ENCODE measurements at regions not wholly inside any gene's neighbourhood (a gene's known extent, or its start where the extent isn't known, plus 50 kb on each side); places are given as distances from the start of the nearest gene placed in this dataset.

- H3K27ac ChIP-seq: no peak overlapping the region
- TF ChIP-seq CTCF (conservative IDR thresholded peaks at IDR 0.05) (no peak), ZFX (IDR thresholded peaks at IDR 0.05) (no peak)
These were observed 285.1 kb upstream of the ARRDC3 start for GRCh38 chr5:91668261-91668660.

- no peak for TF ChIP-seq CTCF (conservative IDR thresholded peaks at IDR 0.05)
- no peak for TF ChIP-seq ZFX (IDR thresholded peaks at IDR 0.05)
- no peak overlapping the region for H3K27ac ChIP-seq
These were observed 269.6 kb upstream of the ARRDC3 start for GRCh38 chr5:91652678-91653077.

- H3K27ac ChIP-seq: no peak overlapping the region
- TF ChIP-seq ZFX (IDR thresholded peaks at IDR 0.05) (no peak), CTCF (conservative IDR thresholded peaks at IDR 0.05) (no peak)
These were observed 268.6 kb upstream of the ARRDC3 start for GRCh38 chr5:91651704-91652103.

GRCh38 chr5:91645347-91645746 is 262.2 kb upstream of the ARRDC3 start:
- no peak overlapping the region for H3K27ac ChIP-seq
- no peak for TF ChIP-seq ZFX (IDR thresholded peaks at IDR 0.05)
- no peak for TF ChIP-seq CTCF (conservative IDR thresholded peaks at IDR 0.05)

- TF ChIP-seq ZFX (IDR thresholded peaks at IDR 0.05) (no peak), CTCF (conservative IDR thresholded peaks at IDR 0.05) (no peak)
These were observed 260.7 kb upstream of the ARRDC3 start for GRCh38 chr5:91643797-91644196.

GRCh38 chr5:91642581-91642980 is 259.5 kb upstream of the ARRDC3 start:
- no peak for TF ChIP-seq CTCF (conservative IDR thresholded peaks at IDR 0.05)
- TF ChIP-seq ZFX (IDR thresholded peaks at IDR 0.05): no peak
- H3K27ac ChIP-seq: no peak overlapping the region

More at GRCh38 chr5:91643797-91644196, 260.7 kb upstream of the ARRDC3 start:
- H3K27ac ChIP-seq: no peak overlapping the region

- TF ChIP-seq ZFX (IDR thresholded peaks at IDR 0.05) (no peak), CTCF (conservative IDR thresholded peaks at IDR 0.05) (peak; percentile 75)
- H3K27ac ChIP-seq: no peak overlapping the region
These were observed 258.7 kb upstream of the ARRDC3 start for GRCh38 chr5:91641730-91642350.
